ENCODE measurements at regions not wholly inside any gene's neighbourhood (a gene's known extent, or its start where the extent isn't known, plus 50 kb on each side); places are given as distances from the start of the nearest gene placed in this dataset.
"Not testable (repeated sequence)": the region's sequence is repeated elsewhere in the genome, so short reads cannot be mapped to it uniquely, and the experiment has no call there.

- no peak for DNase-seq
Observed at GRCh38 chr3:34852844-34853439, 786.4 kb upstream of the ARPP21 start.

DNA sequence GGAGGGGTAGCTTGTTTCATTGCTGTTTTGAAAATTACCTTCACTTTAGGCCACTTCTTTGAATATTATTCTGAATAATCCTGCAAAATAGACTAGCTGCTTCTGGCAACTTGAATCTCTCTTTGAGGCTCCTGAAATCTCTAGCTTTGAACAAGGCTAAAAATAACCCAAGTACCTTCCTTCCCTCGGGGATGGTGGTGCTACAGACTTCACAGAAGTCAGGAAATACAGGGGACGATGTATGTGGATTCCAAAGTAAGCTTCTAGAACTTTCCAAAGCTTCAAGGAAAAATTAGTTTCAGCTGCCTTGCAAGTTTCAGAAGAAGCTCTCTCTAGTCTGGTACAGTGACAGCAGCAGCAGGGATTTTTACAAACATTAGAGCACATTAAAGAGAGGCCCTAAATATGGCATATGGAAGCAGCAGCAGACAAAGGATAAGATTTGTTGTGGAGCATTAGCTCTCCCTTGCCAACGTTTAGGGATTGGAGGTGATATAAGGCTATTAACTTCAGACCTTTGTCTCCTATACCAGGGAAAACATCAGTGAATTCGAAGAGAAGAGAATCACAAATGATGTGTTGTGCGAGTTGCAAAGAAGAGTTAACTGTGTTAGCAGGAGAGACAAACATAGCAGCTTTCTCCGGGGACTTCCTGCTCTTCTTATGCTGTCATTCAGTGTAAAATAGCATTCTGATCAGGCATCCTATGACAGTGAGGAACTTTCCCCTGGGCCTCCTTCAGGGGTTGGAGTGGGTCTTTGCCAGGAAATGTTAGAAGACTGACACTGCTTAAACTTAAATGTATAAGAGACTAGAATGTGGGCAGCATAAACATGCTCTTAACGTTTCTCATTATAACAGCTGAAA, 783.0 kb upstream of the ARPP21 start:
- DNase-seq = no peak

DNA sequence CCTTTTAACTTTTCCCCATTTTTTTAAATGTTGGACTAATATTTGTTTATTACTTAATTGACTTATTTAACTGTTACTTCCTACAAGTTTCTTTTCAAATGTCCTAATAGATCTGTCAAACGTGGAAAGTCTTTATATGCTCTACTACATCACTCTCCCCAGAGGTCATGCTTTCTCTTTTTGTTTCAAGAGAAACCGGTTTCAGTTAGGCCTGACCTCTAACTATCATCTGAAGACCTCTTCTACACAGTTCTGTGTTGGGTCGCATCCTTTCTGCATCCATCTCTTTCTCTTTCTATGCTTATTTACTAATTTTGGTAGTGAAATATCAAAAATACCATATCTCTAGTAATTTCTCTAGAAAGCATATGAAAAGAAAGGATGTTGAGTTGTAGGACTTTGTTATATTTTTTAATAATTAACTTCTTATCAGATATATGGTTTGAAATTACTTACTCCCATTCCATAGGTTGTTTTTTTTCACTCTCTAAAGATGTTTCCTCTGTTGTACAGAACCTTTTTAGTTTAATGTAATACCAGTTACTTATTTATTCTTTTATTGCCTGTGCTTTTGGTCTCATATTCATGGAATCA, 781.2 kb upstream of the ARPP21 start:
- DNase-seq = no peak

DNA sequence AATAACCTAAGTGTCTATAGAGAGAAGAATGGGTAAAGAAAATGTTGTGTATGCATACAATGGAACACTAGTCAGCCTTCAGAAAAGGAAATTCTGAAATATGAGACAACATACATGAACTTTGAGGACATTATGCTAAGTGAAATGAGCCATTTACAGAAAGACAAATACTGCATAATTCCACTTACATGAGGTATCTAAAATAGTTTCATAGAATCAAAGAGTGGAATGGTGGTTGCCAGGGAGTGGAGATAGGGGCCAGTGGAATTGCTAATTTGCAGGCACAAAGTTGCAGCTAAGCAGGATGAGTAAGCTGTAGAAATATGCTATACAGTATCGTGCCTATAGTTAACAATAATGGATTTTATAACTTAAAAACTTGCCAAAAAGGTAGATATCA, 779.6 kb upstream of the ARPP21 start:
- DNase-seq = no peak

- no peak for DNase-seq
Observed at GRCh38 chr3:34862456-34862855, 776.9 kb upstream of the ARPP21 start.

DNA sequence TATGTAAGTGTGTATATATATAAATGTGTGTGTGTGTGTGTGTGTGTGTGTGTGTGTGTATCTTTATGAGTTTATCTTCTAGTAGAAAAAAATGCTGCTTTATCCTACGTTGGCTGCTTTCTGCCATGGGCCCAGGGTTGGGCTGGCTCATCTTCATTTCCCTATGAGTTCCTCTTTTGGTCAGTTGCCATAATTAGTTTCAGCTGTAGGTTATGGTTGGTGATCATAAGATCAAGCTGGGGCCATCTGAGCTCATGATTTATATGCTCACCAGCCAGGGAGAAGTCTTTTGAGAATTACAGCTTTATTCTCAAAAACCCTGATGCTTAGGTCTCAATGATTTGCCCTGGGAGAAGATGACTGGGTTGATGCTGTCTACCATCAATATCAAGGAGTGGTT, 775.8 kb upstream of the ARPP21 start:
- no peak for DNase-seq

DNA sequence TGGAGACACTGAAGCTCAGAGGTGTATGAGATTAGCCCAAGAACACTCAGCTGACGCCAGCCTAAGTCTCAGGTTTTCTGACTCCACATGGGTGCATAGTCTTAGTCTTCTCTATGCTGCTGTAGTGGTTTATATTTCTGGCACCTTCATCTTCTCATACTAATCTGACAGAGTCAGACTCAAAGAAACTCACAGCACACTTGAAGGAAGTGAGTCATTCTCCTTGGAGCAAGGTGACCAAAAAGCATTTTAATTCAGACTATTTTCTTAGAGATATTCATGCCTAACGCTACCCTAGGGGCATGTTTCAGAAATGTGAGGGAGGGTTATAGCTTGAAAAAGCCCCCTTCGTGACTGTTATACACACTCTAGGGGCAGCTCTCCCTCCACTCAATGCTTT, 775.3 kb upstream of the ARPP21 start:
- no peak for DNase-seq

- DNase-seq = no peak
Observed at GRCh38 chr3:34865346-34865745, 774.0 kb upstream of the ARPP21 start.

GRCh38 chr3:34868935-34869334, 770.4 kb upstream of the ARPP21 start:
- no peak for DNase-seq

DNA sequence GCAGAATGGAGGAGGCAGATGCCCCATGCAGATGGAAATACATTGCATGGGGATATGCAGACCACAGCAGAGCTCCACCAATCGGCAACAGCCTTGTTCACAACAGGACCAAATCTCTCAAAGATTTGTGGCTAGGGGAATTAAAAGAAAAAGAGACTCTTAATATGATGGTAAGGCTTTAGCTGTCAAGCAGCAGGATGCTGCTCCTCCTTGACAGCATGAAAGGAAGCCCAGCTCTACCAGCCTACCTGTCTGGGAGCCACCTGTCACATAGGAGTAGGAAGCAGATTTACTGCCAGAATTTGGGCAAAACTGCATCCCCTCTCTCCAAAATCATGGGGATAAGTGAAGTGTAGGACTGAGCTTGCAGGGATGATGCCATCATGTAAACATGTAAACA, 769.6 kb upstream of the ARPP21 start:
- no peak for DNase-seq

DNA sequence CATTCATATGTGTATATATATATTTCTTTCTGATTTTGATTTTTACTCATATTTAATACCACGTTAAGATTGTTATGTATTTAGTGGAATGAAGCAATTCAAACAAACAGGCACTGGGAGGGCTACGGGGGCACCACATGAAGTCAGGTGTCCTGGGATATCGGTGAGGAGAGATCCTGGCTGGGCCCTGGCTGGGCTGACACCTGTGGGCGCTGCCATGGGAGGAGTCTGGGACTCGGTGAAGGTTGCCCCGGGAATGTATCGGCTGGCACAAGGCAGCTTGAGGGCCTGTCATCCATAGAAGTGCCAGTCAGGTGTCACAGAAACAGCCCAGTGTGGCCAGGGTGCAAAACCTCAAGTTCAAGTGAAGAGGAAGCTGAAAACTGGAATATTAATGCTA, 766.9 kb upstream of the ARPP21 start:
- DNase-seq = no peak

DNA sequence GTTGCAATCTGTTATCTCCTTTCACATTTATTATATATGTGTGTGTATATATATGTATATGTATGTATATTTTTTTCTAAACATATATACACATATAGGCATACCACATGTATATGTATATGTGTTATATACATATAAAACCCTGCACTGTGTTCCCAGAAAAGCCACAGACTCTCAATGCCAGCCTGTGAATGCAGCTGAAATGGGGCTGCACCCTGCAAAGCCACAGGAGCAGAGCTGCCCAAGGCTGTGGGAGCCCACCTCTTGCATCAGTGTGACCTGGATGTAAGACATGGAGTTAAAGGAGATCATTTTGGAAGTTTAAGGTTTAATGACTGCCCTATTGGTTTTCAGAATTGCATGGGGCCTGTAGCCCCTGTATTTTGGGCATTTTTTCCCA, 762.3 kb upstream of the ARPP21 start:
- DNase-seq = no peak

DNA sequence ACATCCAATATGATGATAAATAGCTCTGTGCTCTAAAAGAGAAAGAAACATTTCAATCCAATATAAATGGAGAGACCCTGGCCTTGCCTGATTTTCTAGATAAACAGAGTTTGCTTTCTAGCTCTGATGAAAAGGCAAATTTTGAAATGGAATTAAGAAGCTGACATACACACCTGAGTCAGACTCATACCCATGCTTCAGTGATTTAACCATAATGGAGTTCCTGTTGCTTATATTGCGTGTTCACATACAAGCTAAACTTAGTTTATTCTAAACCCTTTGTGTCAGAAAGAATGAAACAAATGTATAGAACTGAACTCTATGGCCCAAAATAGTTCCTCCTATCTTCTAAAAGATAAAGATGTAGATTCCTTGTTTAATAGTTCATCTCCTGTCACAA, 760.8 kb upstream of the ARPP21 start:
- no peak for DNase-seq

GRCh38 chr3:34881026-34881425, 758.3 kb upstream of the ARPP21 start:
- DNase-seq = no peak

GRCh38 chr3:34882764-34883163, 756.6 kb upstream of the ARPP21 start:
- DNase-seq = no peak

DNA sequence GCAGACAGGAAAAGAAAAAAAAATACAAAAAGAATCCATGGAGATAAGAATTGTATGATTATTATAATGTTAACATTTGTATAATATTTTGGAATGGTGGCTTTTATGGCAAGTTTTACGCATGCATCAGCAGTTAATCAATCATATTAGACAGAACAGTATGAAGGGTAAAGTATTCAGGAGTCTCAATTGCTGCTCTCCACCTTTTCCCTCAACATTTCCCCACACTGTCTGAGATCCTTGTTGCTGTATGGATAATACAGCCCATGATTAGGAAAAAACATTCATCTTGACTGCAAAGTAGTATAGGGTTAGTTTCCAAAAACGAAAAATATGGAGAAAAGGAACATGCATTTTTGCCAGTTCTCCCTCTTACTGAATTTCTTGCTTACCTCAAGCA, 755.3 kb upstream of the ARPP21 start:
- no peak for DNase-seq

DNA sequence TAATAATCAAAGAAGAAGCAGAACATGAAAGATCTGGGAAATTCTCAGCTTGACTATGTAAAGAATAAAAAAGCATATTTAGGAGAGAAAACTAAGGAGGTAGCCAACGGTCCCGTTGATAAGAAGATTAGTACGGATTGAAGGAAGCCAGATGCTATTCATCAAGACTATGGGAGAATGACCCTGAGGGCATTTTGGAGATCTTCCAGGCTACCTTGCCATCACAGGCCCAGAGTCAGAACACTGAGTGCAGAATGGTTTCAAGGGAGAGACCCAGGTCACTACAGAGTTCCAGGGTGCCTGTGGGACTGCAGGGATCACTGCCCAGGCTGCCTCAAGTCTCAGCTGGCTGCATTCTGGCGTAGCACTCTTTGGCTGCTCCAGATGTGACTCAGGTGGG, 752.9 kb upstream of the ARPP21 start:
- DNase-seq = no peak

- no peak for DNase-seq
Observed at GRCh38 chr3:34889641-34890040, 749.7 kb upstream of the ARPP21 start.

- no peak for DNase-seq
Observed at GRCh38 chr3:34890247-34890646, 749.1 kb upstream of the ARPP21 start.

- DNase-seq = no peak
Observed at GRCh38 chr3:34891941-34892340, 747.4 kb upstream of the ARPP21 start.

DNA sequence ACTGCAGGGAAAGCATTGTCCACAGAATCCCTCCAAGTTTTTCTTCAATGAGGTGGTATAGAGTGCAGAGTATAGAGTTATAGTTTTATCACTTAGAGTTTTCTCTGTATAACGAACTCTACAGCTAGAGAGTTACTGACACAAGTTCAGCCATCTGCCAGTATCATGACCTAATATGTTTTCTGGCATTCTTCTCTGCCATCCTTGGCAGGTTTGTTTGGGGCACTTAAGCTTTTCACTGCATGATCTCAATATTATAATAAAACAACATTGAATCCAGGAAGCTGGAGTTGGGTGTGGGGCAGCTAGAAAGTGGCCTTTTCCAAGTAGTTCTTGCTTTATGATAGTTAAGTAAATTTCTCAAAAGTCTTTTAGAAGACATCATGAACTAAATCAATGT, 743.5 kb upstream of the ARPP21 start:
- DNase-seq = no peak

DNA sequence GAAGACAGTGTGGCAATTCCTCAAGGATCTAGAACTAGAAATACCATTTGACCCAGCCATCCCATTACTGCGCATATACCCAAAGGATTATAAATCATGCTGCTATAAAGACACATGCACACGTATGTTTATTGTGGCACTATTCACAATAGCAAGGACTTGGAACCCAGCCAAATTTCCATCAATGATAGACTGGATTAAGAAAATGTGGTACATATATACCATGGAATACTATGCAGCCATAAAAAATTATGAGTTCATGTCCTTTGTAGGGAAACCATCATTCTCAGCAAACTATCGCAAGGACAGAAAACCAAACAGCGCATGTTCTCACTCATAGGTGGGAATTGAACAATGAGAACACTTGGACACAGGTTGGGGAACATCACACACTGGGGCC, 729.6 kb upstream of the ARPP21 start:
- not testable (repeated sequence) for DNase-seq

DNA sequence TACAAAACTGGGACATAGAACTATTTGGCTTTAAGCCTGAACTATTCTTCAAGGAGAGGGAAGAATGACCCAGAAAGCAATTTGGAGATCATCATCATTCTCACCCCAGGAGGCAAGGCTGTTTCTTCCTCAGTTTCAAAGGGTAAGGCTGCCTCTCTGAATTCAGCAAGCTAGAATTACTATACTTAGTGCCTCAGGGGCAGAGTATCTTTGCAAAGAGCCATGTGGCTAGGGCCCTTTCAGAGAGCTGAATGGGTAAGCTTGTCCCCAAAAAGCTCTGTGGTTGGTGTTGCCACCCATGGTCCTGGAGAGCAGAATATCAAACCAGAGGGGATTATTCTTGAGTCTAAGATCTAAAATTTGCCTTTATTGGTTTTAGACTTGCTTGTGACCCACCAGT, 720.3 kb upstream of the ARPP21 start:
- DNase-seq = no peak

DNA sequence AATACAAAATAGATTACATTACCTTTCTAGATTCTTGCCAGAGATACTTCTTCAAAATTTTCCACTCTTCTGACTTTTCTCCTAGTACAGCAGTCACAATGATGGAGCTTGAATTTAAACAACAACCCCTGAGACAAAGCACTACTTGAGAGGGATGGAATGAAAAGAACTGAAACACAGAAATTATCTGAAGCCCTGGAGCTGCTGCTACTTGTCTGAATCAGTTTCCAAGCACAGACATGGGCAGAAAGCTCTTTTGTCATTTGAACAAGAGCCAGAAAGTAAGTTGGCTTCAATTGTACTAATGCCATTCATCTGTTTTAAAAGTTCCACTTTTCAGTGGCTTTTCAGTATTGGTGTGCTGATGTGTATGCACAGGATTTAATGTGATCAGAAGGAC, 718.5 kb upstream of the ARPP21 start:
- no peak for DNase-seq
